Fibroblast of gingiva (primary cell): ENCODE measurements at regions not wholly inside any gene's neighbourhood (a gene's known extent, or its start where the extent isn't known, plus 50 kb on each side); places are given as distances from the start of the nearest gene placed in this dataset.

Source experiments
- DNase-seq: peaks from one replicate; pipeline ENCODE4 v3.0.0-alpha.2; 2011; ENCODE audit warnings: low read depth

- no peak for DNase-seq
Observed at GRCh38 chr2:217090024-217090473, 230.2 kb upstream of the TNP1 start.

- DNase-seq: no peak
Observed at GRCh38 chr2:217086718-217087117, 226.9 kb upstream of the TNP1 start.

- no peak for DNase-seq
Observed at GRCh38 chr2:217086038-217086522, 226.2 kb upstream of the TNP1 start.

GRCh38 chr2:217085543-217085942, 225.7 kb upstream of the TNP1 start:
- DNase-seq: no peak

GRCh38 chr2:217081799-217082198, 221.9 kb upstream of the TNP1 start:
- DNase-seq: no peak

GRCh38 chr2:217079165-217079564, 219.3 kb upstream of the TNP1 start:
- DNase-seq: peak; percentile 58

- DNase-seq: no peak
Observed at GRCh38 chr2:217077831-217078407, 218.1 kb upstream of the TNP1 start.

GRCh38 chr2:217076657-217077232, 216.9 kb upstream of the TNP1 start:
- no peak for DNase-seq

GRCh38 chr2:217076058-217076435, 216.2 kb upstream of the TNP1 start:
- no peak for DNase-seq

- DNase-seq: peak; percentile 18
Observed at GRCh38 chr2:217075268-217076057, 215.6 kb upstream of the TNP1 start.

- DNase-seq: no peak
Observed at GRCh38 chr2:217074576-217075255, 214.9 kb upstream of the TNP1 start.

GRCh38 chr2:217071416-217071815, 211.6 kb upstream of the TNP1 start:
- DNase-seq: peak; percentile 75

GRCh38 chr2:217070611-217071010, 210.7 kb upstream of the TNP1 start:
- no peak for DNase-seq

- no peak for DNase-seq
Observed at GRCh38 chr2:217070043-217070430, 210.2 kb upstream of the TNP1 start.

GRCh38 chr2:217069263-217070042, 209.6 kb upstream of the TNP1 start:
- DNase-seq: no peak

- DNase-seq: no peak
Observed at GRCh38 chr2:217068677-217069250, 208.9 kb upstream of the TNP1 start.

- DNase-seq: no peak
Observed at GRCh38 chr2:217067787-217068186, 207.9 kb upstream of the TNP1 start.

- no peak for DNase-seq
Observed at GRCh38 chr2:217066510-217067270, 206.8 kb upstream of the TNP1 start.

- DNase-seq: peak; percentile 98
Observed at GRCh38 chr2:217065695-217066405, 206.0 kb upstream of the TNP1 start.

GRCh38 chr2:217065012-217065290, 205.1 kb upstream of the TNP1 start:
- DNase-seq: no peak
